T47D (cell line): ENCODE measurements at regions not wholly inside any gene's neighbourhood (a gene's known extent, or its start where the extent isn't known, plus 50 kb on each side); places are given as distances from the start of the nearest gene placed in this dataset.

Experiments
- DNase-seq, 2 experiments: peaks; one replicate each; pipeline versions ENCODE4 v3.0.0 to v3.0.0-alpha.2; 2011 to 2012; ENCODE audit warnings: low read depth in 1 of 2, low spot score in 1 of 2
- JUND ChIP-seq: IDR thresholded peaks from 2 replicates; pipeline ENCODE4 v1.6.1; 2012; ENCODE audit warnings: low read depth
- in situ Hi-C: cut with HindIII; loops from 2 replicates; pipeline ENCODE4 v1.10.0; 2016; ENCODE audit warnings: low sequenced_read_pairs, low pct_unique_long_range_greater_than_20kb

DNA sequence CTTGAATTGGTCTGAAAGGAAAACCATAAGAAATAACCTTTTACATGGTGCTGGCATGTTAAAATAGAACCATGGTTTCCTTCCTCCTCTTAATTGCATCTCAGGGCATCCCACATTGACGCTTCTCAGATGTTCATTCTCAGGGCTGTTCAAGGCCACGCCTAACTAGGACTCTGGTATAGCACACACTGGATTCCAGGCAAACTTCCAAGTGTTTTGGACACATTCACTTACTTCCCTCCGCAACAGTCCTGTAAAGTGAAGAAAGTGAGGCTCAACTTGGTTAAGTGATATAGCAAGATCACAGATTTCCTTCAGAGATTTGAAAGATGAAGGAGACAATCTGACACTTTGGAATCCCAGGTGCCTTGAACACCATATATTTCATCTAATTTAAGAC, 244.8 kb downstream of the DUSP10 start:
- no peak for DNase-seq
- in situ Hi-C loops = no loop called here
- no peak for TF ChIP-seq JUND

DNA sequence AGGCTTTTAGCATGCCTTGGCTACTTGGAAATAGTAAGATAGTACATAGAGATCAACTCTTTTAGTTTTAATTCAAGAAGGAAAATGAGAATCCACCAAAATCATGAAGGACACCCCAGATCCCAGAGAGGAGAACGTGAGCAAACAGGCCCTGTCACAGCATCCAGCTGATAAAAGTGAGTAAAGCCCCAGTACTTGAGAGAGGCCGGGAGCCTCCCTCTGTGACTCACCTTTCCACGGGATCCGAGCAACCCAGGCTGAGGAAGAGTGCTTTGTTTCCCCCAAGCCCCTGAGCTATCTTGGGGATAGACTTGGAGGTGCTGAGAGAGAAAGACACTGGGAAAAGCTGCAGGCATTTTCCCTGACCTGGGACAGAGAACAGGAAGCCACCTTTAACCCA, 238.6 kb downstream of the DUSP10 start:
- in situ Hi-C loops = no loop called here
- DNase-seq = no peak
- no peak for TF ChIP-seq JUND

DNA sequence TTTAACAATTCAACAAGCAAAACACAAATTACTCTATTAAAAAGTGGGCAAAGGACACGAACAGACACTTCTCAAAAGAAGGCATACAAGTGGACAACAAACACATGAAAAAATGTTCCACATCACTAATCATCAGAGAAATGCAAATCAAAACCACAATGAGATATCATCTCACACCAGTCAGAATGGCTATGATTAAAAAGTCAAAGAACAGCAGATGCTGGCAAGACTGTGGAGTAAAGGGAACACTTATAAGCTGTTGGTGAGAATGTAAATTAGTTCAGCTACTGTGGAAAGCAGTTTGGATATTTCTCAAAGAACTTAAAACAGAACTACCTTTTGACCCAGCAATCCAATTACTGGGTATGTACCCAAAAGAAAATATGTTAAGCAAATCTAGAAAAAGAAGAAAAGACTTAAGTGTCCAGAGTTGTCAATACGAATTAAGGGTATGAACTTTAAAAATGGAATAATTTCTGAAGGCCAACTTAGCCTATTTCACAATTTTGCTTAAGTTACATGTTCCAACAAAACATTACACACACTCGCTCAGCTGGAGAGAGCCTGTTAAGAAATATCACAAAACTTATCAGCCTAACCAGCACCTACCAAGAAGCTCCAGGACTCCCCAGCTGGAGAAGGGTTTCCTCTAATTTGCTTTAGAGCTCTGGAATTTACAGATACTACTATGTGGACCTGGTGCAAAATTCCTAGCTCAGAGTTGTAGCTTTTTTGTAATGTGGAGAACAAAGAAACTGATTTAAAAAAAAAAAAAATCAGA, 232.1 kb downstream of the DUSP10 start:
- in situ Hi-C loops = no loop called here
- no peak for TF ChIP-seq JUND
- DNase-seq = no peak

DNA sequence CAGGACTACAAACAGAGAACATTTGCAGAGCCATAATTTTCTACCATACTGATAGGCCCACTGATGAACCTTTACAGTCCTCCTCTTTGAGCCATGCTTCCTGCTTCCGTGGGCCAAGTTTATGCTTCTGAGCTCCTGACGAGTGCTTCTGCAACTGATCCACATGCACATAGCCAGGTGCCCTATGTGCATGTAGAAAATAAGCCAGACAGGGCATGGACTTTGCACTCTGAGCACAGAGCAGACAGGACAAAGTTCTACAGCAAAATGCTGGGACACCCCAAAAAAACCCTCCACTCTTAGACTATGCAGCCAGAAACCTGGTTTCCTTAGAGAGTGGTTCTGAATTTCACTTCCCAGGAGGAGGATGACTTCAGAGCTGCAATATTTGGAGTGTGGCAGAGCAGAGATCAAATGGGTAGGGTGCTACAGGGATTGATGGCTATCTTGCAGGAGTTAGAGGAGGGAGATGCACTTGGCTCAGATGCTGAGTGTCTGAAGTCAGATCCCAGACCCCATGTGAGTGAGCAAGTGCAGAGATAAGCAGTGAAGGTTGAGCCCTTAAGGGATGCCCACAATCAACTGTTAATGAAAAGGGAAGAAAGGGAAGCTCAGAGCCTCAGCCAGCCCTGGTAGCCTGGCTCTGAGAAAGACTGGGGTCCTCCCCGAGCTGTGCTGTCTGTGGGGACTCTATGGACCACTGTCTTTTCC, 230.9 kb downstream of the DUSP10 start:
- no peak for TF ChIP-seq JUND
- DNase-seq = no peak
- in situ Hi-C loops = no loop called here

DNA sequence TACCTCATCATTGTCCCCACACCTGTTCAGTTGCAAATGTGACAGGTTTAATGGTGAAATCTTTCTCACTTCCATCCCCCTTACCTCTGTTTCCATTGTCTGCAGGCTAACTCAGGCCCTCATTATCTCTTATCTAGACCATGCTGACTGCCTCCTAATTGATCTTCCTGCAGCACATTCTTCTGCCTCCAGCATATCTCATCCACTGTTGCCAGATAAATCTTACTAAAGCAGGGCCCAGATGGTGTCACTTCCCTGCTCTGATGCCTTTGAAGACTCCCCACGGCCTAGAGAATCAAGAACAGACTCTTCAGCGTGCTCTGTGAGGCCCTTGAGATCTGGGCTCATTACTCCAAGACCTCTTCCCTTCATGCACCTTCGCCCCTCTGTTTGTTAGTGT, 230.1 kb downstream of the DUSP10 start:
- DNase-seq = no peak
- in situ Hi-C loops = no loop called here
- TF ChIP-seq JUND = no peak

DNA sequence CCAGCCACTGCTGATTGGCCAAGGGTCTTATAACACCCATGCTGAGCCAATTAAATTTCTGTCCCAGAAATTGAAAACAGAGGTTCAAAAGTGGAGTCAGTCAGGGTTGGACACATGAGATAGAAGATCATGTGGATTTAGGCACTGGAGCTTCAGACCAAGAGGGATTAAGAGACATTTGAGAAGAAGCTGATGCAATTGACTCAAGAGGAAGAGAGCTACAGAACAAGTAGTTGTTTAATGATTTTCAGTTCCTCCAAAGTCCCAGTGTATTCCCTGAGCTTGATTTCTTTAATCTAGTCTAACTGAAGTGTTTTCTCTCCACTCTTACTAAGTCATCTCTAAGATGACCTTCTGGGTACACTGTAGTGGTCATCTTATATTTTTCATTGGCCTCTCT, 227.1 kb downstream of the DUSP10 start:
- DNase-seq = no peak
- in situ Hi-C loops = no loop called here
- TF ChIP-seq JUND = no peak

DNA sequence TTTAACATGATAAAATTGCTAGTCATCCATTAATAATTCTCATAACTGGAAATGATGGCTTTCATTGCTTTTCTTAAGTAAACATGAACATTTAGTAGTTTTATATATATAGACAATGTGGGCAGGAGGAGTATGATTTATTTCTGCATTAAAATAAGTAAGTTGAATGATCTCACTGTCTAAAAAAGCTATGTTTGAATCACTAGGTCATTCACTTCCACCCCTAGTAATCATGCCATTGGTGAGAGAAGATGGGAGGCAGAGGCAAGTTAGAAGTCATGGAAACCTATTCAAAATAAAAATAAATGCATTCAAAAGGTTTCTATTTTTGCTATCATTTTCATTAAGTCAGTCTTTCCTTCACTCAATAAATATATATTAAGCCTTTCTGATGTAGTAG, 226.4 kb downstream of the DUSP10 start:
- in situ Hi-C loops = no loop called here
- no peak for DNase-seq
- TF ChIP-seq JUND = no peak

DNA sequence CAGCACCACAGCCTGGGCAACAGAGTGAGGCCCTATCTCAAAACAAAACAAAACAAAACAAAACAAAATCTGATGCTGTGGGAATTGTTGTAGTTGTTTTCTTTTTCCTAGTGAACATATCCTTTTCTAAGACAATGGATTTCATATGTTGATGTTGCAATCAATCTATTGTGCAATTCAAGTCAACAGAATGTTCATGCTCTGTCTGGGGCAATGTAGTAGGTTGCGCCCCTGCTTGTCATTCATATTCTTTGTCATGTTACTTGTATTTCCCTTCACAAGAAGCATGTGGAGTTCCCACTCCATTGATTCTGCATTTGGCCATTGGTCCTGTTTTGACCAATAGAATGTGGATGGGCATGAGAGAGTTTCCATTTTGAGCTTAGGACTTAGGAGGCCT, 223.9 kb downstream of the DUSP10 start:
- in situ Hi-C loops = no loop called here
- DNase-seq = no peak
- no peak for TF ChIP-seq JUND

DNA sequence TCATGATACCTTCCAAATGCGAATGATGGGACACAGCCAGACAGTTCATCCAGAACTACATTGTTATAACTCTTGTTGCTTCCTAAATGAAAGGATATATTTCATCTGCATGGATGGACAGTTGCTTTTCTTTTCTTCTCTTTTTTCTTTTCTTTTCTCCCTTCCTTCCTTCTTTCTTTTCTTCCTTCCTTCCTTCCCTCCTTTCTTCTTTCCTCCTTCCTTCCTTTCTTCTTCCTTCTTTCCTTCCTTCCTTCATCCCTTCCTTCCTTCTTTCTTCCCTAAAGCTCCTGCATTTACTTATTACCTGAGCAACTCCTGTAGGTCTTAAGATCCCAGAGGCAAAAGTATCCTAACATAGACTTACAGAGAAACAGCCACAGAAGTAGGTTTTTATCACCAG, 221.6 kb downstream of the DUSP10 start:
- TF ChIP-seq JUND = no peak
- no peak for DNase-seq
- in situ Hi-C loops = no loop called here

DNA sequence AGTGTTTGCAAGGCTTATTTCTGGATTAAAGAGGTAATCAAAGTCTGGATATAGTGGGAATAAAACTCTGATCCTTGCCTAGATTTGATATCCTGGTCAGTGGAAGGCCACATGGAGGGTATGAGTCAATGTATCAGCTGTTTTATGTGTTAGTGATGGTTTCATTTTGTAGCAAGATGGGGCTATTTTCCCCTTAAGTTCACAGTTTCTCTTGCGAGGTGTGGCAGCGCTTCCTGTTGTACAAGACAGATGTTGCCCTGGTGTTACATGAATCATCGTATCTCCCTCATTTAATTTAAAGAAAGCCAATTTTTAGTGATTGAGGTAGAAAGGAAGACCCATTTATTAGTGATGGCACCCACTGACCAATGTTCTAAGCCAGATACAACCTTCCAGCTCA, 220.2 kb downstream of the DUSP10 start:
- no peak for TF ChIP-seq JUND
- DNase-seq = no peak
- in situ Hi-C loops = no loop called here

DNA sequence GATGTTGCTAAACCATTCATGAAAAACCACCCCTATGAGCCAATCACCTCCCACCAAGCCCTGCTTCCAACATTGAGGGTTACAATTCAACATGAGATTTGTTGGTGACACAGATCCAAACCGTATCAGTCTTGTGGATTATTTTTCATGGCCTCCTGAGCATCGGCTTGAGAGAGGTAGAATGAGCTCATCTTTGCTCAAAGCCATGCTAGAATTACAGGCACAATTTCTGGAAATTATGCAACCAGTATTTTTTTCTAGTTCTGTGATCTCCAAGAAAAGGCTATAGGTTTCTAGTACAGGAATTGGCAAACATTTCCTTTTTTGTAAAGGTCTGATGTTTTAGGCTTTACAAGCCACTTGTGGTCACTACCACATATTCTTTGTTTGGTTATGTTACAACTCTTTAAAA, 219.4 kb downstream of the DUSP10 start:
- no peak for TF ChIP-seq JUND
- in situ Hi-C loops = no loop called here
- DNase-seq = no peak

DNA sequence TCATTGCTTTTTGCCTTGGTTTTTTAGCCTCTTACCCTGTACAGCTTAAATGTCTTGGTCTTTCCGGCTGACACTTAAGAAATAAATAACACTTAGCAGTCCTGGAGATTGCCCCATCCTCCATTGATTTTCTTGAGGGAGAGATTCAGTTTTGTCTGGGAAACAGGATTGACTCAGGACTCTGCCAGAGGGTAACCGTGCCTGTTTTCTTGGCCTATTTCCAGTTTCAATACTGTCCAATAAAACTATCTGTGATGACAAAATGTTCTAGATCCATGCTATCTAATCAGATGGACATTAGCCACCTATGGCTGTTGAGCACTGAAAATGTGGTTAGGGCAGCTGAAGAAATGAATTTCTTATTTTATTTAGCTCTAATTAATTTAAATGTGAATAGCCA, 216.1 kb downstream of the DUSP10 start:
- DNase-seq = no peak
- in situ Hi-C loops = no loop called here
- no peak for TF ChIP-seq JUND

DNA sequence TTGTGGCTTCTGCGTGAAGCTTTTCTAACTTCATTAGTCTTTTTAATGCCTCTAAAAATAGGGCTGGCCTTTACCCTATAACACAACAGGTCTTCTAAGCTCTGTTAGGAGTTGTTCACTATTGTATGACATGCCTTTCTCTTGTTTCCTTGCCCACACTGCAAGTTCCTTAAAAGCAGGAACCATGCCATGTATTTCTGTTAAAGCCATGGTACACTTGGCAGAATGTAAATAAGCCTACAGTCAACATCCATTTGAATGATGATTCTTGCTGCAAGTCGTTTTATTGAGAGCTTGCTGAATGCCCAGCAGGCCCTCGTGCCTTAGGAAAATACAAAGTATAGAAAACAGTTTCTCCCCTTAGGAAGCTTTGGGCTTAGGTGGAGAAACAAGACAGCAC, 214.6 kb downstream of the DUSP10 start:
- in situ Hi-C loops = no loop called here
- DNase-seq = no peak
- no peak for TF ChIP-seq JUND
